ENCODE measurements at regions not wholly inside any gene's neighbourhood (a gene's known extent, or its start where the extent isn't known, plus 50 kb on each side); places are given as distances from the start of the nearest gene placed in this dataset.

DNA sequence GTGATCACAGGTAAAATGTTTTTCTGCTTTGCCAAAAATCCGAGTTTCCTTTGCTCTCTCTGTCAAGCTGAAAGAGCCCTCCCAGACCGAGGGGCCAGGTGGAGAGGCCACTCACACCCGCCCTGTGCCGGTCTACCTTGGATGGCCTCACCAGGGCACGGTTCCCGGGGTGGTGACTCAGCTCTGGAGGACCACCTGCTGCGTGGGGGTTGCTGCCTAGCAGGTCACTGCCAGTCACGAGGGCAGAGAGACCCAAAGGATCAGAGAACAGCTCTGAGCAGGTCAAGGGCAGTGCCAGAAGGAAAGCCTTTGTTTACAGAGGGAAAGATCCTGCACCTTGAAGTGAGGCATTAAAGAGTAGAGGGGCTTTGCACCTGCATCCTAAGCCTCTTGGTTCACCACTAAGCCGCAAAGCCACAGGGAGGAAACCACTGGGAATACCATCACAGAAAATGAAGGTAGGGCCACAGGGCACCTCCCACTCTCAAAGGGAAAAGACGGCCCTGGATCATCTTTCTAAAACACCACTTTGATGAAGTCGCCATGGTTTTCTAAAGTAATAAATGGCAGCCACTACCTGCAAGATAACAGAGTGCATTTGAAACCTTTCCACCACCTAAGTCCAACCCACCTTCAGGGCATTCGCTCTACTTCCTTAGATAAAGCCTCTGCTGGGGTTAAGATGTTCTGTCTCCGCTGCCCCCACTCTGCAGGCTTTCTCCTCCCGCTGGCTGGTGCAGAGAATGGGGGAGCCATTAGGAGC is 160.3 kb upstream of the KLF14 start (continued):
- TF ChIP-seq, protein P1, sequence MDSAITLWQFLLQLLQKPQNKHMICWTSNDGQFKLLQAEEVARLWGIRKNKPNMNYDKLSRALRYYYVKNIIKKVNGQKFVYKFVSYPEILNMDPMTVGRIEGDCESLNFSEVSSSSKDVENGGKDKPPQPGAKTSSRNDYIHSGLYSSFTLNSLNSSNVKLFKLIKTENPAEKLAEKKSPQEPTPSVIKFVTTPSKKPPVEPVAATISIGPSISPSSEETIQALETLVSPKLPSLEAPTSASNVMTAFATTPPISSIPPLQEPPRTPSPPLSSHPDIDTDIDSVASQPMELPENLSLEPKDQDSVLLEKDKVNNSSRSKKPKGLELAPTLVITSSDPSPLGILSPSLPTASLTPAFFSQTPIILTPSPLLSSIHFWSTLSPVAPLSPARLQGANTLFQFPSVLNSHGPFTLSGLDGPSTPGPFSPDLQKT (IDR thresholded peaks at IDR 0.05; ENCODE audit: borderline replicate concordance, low read depth, low read length), result no peak
- TF ChIP-seq, protein P2, sequence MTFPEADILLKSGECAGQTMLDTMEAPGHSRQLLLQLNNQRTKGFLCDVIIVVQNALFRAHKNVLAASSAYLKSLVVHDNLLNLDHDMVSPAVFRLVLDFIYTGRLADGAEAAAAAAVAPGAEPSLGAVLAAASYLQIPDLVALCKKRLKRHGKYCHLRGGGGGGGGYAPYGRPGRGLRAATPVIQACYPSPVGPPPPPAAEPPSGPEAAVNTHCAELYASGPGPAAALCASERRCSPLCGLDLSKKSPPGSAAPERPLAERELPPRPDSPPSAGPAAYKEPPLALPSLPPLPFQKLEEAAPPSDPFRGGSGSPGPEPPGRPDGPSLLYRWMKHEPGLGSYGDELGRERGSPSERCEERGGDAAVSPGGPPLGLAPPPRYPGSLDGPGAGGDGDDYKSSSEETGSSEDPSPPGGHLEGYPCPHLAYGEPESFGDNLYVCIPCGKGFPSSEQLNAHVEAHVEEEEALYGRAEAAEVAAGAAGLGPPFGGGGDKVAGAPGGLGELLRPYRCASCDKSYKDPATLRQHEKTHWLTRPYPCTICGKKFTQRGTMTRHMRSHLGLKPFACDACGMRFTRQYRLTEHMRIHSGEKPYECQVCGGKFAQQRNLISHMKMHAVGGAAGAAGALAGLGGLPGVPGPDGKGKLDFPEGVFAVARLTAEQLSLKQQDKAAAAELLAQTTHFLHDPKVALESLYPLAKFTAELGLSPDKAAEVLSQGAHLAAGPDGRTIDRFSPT (tag by site-specific recombination; IDR thresholded peaks at IDR 0.05), result peak; percentile 83
- TF ChIP-seq ZNF157 (tag by site-specific recombination; IDR thresholded peaks at IDR 0.05), result no peak
- no peak for TF ChIP-seq ZNF362 (tag by site-specific recombination; IDR thresholded peaks at IDR 0.05)
- no peak for TF ChIP-seq ZNF138 (tag by site-specific recombination; IDR thresholded peaks at IDR 0.05; ENCODE audit: borderline replicate concordance)
- TF ChIP-seq ZNF670 (tag by site-specific recombination; IDR thresholded peaks at IDR 0.05; ENCODE audit: low read depth), result no peak
- TF ChIP-seq ZFP3 (tag by site-specific recombination; IDR thresholded peaks at IDR 0.05; ENCODE audit: low read depth), result no peak
- TF ChIP-seq SP2 (tag by site-specific recombination; IDR thresholded peaks at IDR 0.05), result no peak
- TF ChIP-seq ZNF433 (tag by site-specific recombination; IDR thresholded peaks at IDR 0.05; ENCODE audit: low read depth), result no peak
- TF ChIP-seq ZNF426 (tag by site-specific recombination; IDR thresholded peaks at IDR 0.05), result no peak
- TF ChIP-seq ZBTB7A (tag by site-specific recombination; IDR thresholded peaks at IDR 0.05; ENCODE audit: low read depth), result no peak
- no peak for TF ChIP-seq ZNF621 (tag by site-specific recombination; IDR thresholded peaks at IDR 0.05)
- TF ChIP-seq ZNF560 (tag by site-specific recombination; IDR thresholded peaks at IDR 0.05; ENCODE audit: borderline replicate concordance), result no peak
- TF ChIP-seq, protein P3, sequence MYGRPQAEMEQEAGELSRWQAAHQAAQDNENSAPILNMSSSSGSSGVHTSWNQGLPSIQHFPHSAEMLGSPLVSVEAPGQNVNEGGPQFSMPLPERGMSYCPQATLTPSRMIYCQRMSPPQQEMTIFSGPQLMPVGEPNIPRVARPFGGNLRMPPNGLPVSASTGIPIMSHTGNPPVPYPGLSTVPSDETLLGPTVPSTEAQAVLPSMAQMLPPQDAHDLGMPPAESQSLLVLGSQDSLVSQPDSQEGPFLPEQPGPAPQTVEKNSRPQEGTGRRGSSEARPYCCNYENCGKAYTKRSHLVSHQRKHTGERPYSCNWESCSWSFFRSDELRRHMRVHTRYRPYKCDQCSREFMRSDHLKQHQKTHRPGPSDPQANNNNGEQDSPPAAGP (tag by site-specific recombination; IDR thresholded peaks at IDR 0.05), result peak; percentile 48; the same call in 1 of the 2 replicates
- no peak for TF ChIP-seq ZNF24 (tag by site-specific recombination; IDR thresholded peaks at IDR 0.05)
- peak; percentile 92 for TF ChIP-seq ZIC2 (tag by site-specific recombination; IDR thresholded peaks at IDR 0.05)
- TF ChIP-seq ZNF747 (tag by site-specific recombination; IDR thresholded peaks at IDR 0.05), result no peak
- TF ChIP-seq ZNF214 (tag by site-specific recombination; IDR thresholded peaks at IDR 0.05; ENCODE audit: borderline replicate concordance), result no peak
- TF ChIP-seq ZNF184 (tag by site-specific recombination; IDR thresholded peaks at IDR 0.05), result no peak
- no peak for TF ChIP-seq KLF7 (tag by site-specific recombination; IDR thresholded peaks at IDR 0.05; ENCODE audit: borderline replicate concordance)
- TF ChIP-seq ZNF473 (tag by site-specific recombination; IDR thresholded peaks at IDR 0.05), result no peak
- TF ChIP-seq, protein P4, sequence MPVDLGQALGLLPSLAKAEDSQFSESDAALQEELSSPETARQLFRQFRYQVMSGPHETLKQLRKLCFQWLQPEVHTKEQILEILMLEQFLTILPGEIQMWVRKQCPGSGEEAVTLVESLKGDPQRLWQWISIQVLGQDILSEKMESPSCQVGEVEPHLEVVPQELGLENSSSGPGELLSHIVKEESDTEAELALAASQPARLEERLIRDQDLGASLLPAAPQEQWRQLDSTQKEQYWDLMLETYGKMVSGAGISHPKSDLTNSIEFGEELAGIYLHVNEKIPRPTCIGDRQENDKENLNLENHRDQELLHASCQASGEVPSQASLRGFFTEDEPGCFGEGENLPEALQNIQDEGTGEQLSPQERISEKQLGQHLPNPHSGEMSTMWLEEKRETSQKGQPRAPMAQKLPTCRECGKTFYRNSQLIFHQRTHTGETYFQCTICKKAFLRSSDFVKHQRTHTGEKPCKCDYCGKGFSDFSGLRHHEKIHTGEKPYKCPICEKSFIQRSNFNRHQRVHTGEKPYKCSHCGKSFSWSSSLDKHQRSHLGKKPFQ (tag by site-specific recombination; IDR thresholded peaks at IDR 0.05), result no peak
- TF ChIP-seq KLF1 (tag by site-specific recombination; IDR thresholded peaks at IDR 0.05), result no peak
- TF ChIP-seq FEZF1 (tag by site-specific recombination; IDR thresholded peaks at IDR 0.05), result no peak
- TF ChIP-seq ZNF404 (tag by site-specific recombination; IDR thresholded peaks at IDR 0.05), result no peak
- no peak for TF ChIP-seq ZNF701 (tag by site-specific recombination; IDR thresholded peaks at IDR 0.05)
- no peak for TF ChIP-seq ZNF248 (tag by site-specific recombination; IDR thresholded peaks at IDR 0.05)
- TF ChIP-seq YY2 (tag by site-specific recombination; IDR thresholded peaks at IDR 0.05), result no peak
- no peak for TF ChIP-seq KLF10 (tag by site-specific recombination; IDR thresholded peaks at IDR 0.05)
- TF ChIP-seq ZNF626 (tag by site-specific recombination; IDR thresholded peaks at IDR 0.05), result no peak
- no peak for TF ChIP-seq ZNF280C (tag by site-specific recombination; IDR thresholded peaks at IDR 0.05)
- no peak for TF ChIP-seq HOXA7 (CRISPR knock-in tag; IDR thresholded peaks at IDR 0.05; ENCODE audit: borderline replicate concordance)

All from HEK293 (cell line).